DND-41 (cell line): ENCODE measurements at regions not wholly inside any gene's neighbourhood (a gene's known extent, or its start where the extent isn't known, plus 50 kb on each side); places are given as distances from the start of the nearest gene placed in this dataset.

Source experiments
- ATAC-seq: fragments of 200-7000 bp; cut with Tn5 transposase; 3 replicates; pipeline ENCODE4 v1.9.1; 2021; ENCODE audit warnings: low read depth; ENCODE audit not compliant: insufficient read depth
- DNase-seq: peaks from one replicate; pipeline ENCODE4 v3.0.0-alpha.2; 2020
- H2AFZ ChIP-seq: 2 replicates; pipeline ENCODE4 v1.6.0; 2012; ENCODE audit warnings: low read depth, low read length
- H3K27ac ChIP-seq: 2 replicates; pipeline ENCODE4 v1.5.1; 2012; ENCODE audit warnings: low read length, inconsistent platforms
- H3K27me3 ChIP-seq: fragments of 200-600 bp; sonication (generic); 2 replicates; pipeline ENCODE4 v1.6.0; 2012; ENCODE audit warnings: low read length, mild to moderate bottlenecking, inconsistent platforms; ENCODE audit not compliant: insufficient read depth, poor library complexity
- H3K36me3 ChIP-seq: 2 replicates; pipeline ENCODE4 v1.5.1; 2012; ENCODE audit warnings: low read length, inconsistent platforms; ENCODE audit not compliant: insufficient read depth
- H3K4me1 ChIP-seq: 2 replicates; pipeline ENCODE4 v1.5.1; 2012; ENCODE audit warnings: mild to moderate bottlenecking, low read length; ENCODE audit not compliant: insufficient read depth
- H3K4me2 ChIP-seq: 2 replicates; pipeline ENCODE4 v1.6.0; 2012; ENCODE audit warnings: mild to moderate bottlenecking, moderate library complexity, low read length, inconsistent platforms; ENCODE audit not compliant: insufficient read depth
- H3K4me3 ChIP-seq, 2 experiments: fragments of 200-600 bp in 1 of 2; shearing (Covaris generic) in 1 of 2; 2 replicates each; pipeline ENCODE4 v1.5.1; 2012 to 2016; ENCODE audit warnings: inconsistent platforms in 2 of 2, low read length in 2 of 2, mild to moderate bottlenecking in 2 of 2, low read depth in 1 of 2, moderate library complexity in 1 of 2
- H3K79me2 ChIP-seq: 2 replicates; pipeline ENCODE4 v1.6.0; 2012; ENCODE audit warnings: low read length, inconsistent platforms; ENCODE audit not compliant: insufficient read depth
- H3K9ac ChIP-seq: 2 replicates; pipeline ENCODE4 v1.6.0; 2012; ENCODE audit warnings: low read depth, mild to moderate bottlenecking, inconsistent platforms, low read length, moderate library complexity
- H3K9me3 ChIP-seq: 2 replicates; pipeline ENCODE4 v1.5.1; 2012; ENCODE audit warnings: low read length, moderate library complexity, mild to moderate bottlenecking, inconsistent platforms; ENCODE audit not compliant: insufficient read depth, severe bottlenecking
- H4K20me1 ChIP-seq: 2 replicates; pipeline ENCODE4 v1.6.0; 2012; ENCODE audit warnings: low read length; ENCODE audit not compliant: insufficient read depth
- CTCF ChIP-seq: IDR thresholded peaks from 2 replicates; pipeline ENCODE4 v1.5.1; 2012; ENCODE audit warnings: borderline replicate concordance, low read length, moderate library complexity, mild to moderate bottlenecking; ENCODE audit not compliant: poor library complexity, severe bottlenecking; ENCODE audit errors: extremely low read depth
- EZH2 ChIP-seq: IDR thresholded peaks from 3 replicates; pipeline ENCODE4 v1.6.1; 2012; ENCODE audit warnings: borderline replicate concordance, low read depth, mild to moderate bottlenecking, moderate library complexity, low read length, inconsistent platforms; ENCODE audit not compliant: severe bottlenecking

- no peak overlapping the region for H3K4me3 ChIP-seq
- no peak for DNase-seq
- TF ChIP-seq CTCF, result no peak
- TF ChIP-seq EZH2, result no peak
Measured at GRCh38 chr14:41385797-41386196, 220.9 kb upstream of the LRFN5 start.

GRCh38 chr14:41380017-41380416 is 226.7 kb upstream of the LRFN5 start:
- DNase-seq, result no peak
- Histone ChIP-seq H3K27ac (no peak overlapping the region), H3K4me2 (no peak overlapping the region), H3K36me3 (no peaks in the 10 kb centered on the region), H3K9ac (no peak overlapping the region), H3K4me1 (no peaks in the 10 kb centered on the region), H3K27me3 (no peaks in the 10 kb centered on the region), H2AFZ (no peak overlapping the region), H4K20me1 (no peaks in the 10 kb centered on the region), H3K79me2 (no peaks in the 10 kb centered on the region), H3K9me3 (no peaks in the 10 kb centered on the region), H3K4me3 (no peak overlapping the region)
- no peak for ATAC-seq
- no peak for TF ChIP-seq CTCF
- TF ChIP-seq EZH2, result no peak

More at GRCh38 chr14:41385797-41386196, 220.9 kb upstream of the LRFN5 start:
- Histone ChIP-seq H2AFZ (no peak overlapping the region), H3K4me2 (no peak overlapping the region), H3K27ac (no peak overlapping the region), H3K9ac (no peak overlapping the region), H3K4me1 (no peaks in the 10 kb centered on the region), H3K27me3 (no peaks in the 10 kb centered on the region), H3K36me3 (no peaks in the 10 kb centered on the region), H4K20me1 (no peaks in the 10 kb centered on the region), H3K79me2 (no peaks in the 10 kb centered on the region), H3K9me3 (no peaks in the 10 kb centered on the region)
- no peak for ATAC-seq

- Histone ChIP-seq H3K9ac (no peak overlapping the region), H3K79me2 (no peaks in the 10 kb centered on the region), H3K27me3 (no peaks in the 10 kb centered on the region), H2AFZ (no peak overlapping the region), H4K20me1 (no peaks in the 10 kb centered on the region), H3K4me2 (no peak overlapping the region), H3K4me1 (no peaks in the 10 kb centered on the region), H3K9me3 (no peaks in the 10 kb centered on the region), H3K27ac (no peak overlapping the region), H3K36me3 (no peaks in the 10 kb centered on the region), H3K4me3 (no peak overlapping the region)
- DNase-seq (no peak), ATAC-seq (no peak)
- TF ChIP-seq EZH2 (no peak), CTCF (no peak)
Measured at GRCh38 chr14:41378526-41378925, 228.2 kb upstream of the LRFN5 start.

- DNase-seq (no peak), ATAC-seq (no peak)
- no peak overlapping the region for H2AFZ ChIP-seq
- H4K20me1 ChIP-seq, result no peaks in the 10 kb centered on the region
- H3K4me3 ChIP-seq, result no peak overlapping the region
- H3K9ac ChIP-seq, result no peak overlapping the region
- H3K79me2 ChIP-seq, result no peaks in the 10 kb centered on the region
- no peak for TF ChIP-seq CTCF
- no peak for TF ChIP-seq EZH2
- H3K27me3 ChIP-seq, result no peaks in the 10 kb centered on the region
- H3K27ac ChIP-seq, result no peak overlapping the region
- no peaks in the 10 kb centered on the region for H3K9me3 ChIP-seq
- H3K4me1 ChIP-seq, result no peaks in the 10 kb centered on the region
- H3K36me3 ChIP-seq, result no peaks in the 10 kb centered on the region
- H3K4me2 ChIP-seq, result no peak overlapping the region
Measured at GRCh38 chr14:41377932-41378331, 228.7 kb upstream of the LRFN5 start.
